PC-9 (cell line): ENCODE measurements at regions not wholly inside any gene's neighbourhood (a gene's known extent, or its start where the extent isn't known, plus 50 kb on each side); places are given as distances from the start of the nearest gene placed in this dataset.

Experiments
- BruUV-seq: library from RNA; stranded (reverse); fragments of 400-500 nt; replicated peaks from 2 replicates; lab custom pipeline; 2021; lab: Mats Ljungman, UMichigan
- CTCF ChIA-PET: fragments of 300-600 bp; sonication (Branson Sonifier 250); formaldehyde crosslinking; loops from one replicate; lab custom pipeline; 2022; ENCODE audit warnings: antibody characterized with exemption; lab: Charles Lee
- POLR2A ChIA-PET: fragments of 300-600 bp; sonication (Branson Sonifier 250); formaldehyde crosslinking; loops from one replicate; lab custom pipeline; 2022; ENCODE audit warnings: antibody characterized with exemption; ENCODE audit not compliant: unreplicated experiment; lab: Charles Lee
- DNase-seq, 2 experiments: peaks; one replicate each; pipeline versions ENCODE4 v3.0.0 to v3.0.0-alpha.2; 2015 to 2022; ENCODE audit warnings: mixed read lengths in 1 of 2
- H2AFZ ChIP-seq: fragments of 200-600 bp; sonication (generic); 2 replicates; pipeline ENCODE4 v1.8.1; 2017; ENCODE audit warnings: antibody characterized with exemption
- H3F3A ChIP-seq: fragments of 200-600 bp; sonication (generic); 2 replicates; pipeline ENCODE4 v1.8.1; 2017; ENCODE audit warnings: antibody characterized with exemption, mild to moderate bottlenecking, low read depth; ENCODE audit not compliant: insufficient read depth
- H3K27ac ChIP-seq: fragments of 200-600 bp; sonication (generic); 2 replicates; pipeline ENCODE4 v1.6.1; 2016; ENCODE audit warnings: mixed run types
- H3K27me3 ChIP-seq: fragments of 200-600 bp; sonication (generic); 2 replicates; pipeline ENCODE4 v1.6.1; 2016; ENCODE audit warnings: low read depth, mixed run types; ENCODE audit not compliant: insufficient read depth
- H3K36me3 ChIP-seq: fragments of 200-600 bp; sonication (generic); 2 replicates; pipeline ENCODE4 v1.6.1; 2016; ENCODE audit warnings: low read depth, mixed run types
- H3K4me1 ChIP-seq: fragments of 200-600 bp; sonication (generic); replicated peaks from 2 replicates; pipeline ENCODE4 v1.6.1; 2016; ENCODE audit warnings: mixed run types; ENCODE audit not compliant: insufficient read depth
- H3K4me2 ChIP-seq: fragments of 200-600 bp; sonication (generic); 2 replicates; pipeline ENCODE4 v1.6.1; 2017; ENCODE audit warnings: mixed run types
- H3K4me3 ChIP-seq: fragments of 200-600 bp; sonication (generic); 2 replicates; pipeline ENCODE4 v1.6.1; 2016; ENCODE audit warnings: mixed run types
- H3K79me2 ChIP-seq: fragments of 200-600 bp; sonication (generic); 2 replicates; pipeline ENCODE4 v1.6.1; 2017; ENCODE audit warnings: low read depth, mixed run types
- H3K9me2 ChIP-seq: fragments of 200-600 bp; sonication (generic); 2 replicates; pipeline ENCODE4 v1.8.1; 2017; ENCODE audit warnings: mild to moderate bottlenecking; ENCODE audit not compliant: insufficient read depth
- H3K9me3 ChIP-seq: fragments of 200-600 bp; sonication (generic); 2 replicates; pipeline ENCODE4 v1.8.1; 2016; ENCODE audit warnings: low read depth; ENCODE audit not compliant: insufficient read depth
- H4K20me1 ChIP-seq: fragments of 200-600 bp; sonication (generic); 2 replicates; pipeline ENCODE4 v1.8.1; 2017; ENCODE audit not compliant: insufficient read depth
- EZH2 ChIP-seq: fragments of 200-600 bp; sonication (generic); IDR thresholded peaks from 2 replicates; pipeline ENCODE4 v1.8.0; 2017; ENCODE audit warnings: antibody characterized with exemption, low read depth
- intact Hi-C: fragments of 100-400 bp; cut with micrococcal nuclease; formaldehyde crosslinking; loops from one replicate; pipeline ENCODE4 v1.10.0; 2022; ENCODE audit not compliant: unreplicated experiment
- TF ChIP-seq, protein P1 (sequence below): fragments of 200-600 bp; sonication (generic); conservative IDR thresholded peaks from 2 replicates; pipeline ENCODE4 v1.6.1; 2017; ENCODE audit warnings: mixed run types, antibody characterized with exemption, mild to moderate bottlenecking, moderate library complexity

GRCh38 chr9:90394871-90395270 lies 247.8 kb downstream of the DIRAS2 start:
- no peak overlapping the region for H2AFZ ChIP-seq
- BruUV-seq: no TSS peak
- H3K9me3 ChIP-seq: no peaks in the 10 kb centered on the region
- intact Hi-C loops: no loop called here
- H3K36me3 ChIP-seq: no peaks in the 10 kb centered on the region
- H3K27me3 ChIP-seq: no peaks in the 10 kb centered on the region
- no peaks in the 10 kb centered on the region for H3K79me2 ChIP-seq
- TF ChIP-seq, protein P1, sequence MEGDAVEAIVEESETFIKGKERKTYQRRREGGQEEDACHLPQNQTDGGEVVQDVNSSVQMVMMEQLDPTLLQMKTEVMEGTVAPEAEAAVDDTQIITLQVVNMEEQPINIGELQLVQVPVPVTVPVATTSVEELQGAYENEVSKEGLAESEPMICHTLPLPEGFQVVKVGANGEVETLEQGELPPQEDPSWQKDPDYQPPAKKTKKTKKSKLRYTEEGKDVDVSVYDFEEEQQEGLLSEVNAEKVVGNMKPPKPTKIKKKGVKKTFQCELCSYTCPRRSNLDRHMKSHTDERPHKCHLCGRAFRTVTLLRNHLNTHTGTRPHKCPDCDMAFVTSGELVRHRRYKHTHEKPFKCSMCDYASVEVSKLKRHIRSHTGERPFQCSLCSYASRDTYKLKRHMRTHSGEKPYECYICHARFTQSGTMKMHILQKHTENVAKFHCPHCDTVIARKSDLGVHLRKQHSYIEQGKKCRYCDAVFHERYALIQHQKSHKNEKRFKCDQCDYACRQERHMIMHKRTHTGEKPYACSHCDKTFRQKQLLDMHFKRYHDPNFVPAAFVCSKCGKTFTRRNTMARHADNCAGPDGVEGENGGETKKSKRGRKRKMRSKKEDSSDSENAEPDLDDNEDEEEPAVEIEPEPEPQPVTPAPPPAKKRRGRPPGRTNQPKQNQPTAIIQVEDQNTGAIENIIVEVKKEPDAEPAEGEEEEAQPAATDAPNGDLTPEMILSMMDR: no peak
- no peak for TF ChIP-seq EZH2
- no peaks in the 10 kb centered on the region for H3K9me2 ChIP-seq
- no peak overlapping the region for H3K4me3 ChIP-seq
- no peak for DNase-seq
- H3K4me2 ChIP-seq: no peak overlapping the region
- H3F3A ChIP-seq: no peaks in the 10 kb centered on the region
- 0 out of 2 replicates have a peak, but pooled peaks cover 6% of the 10 kb centered on the region for H3K4me1 ChIP-seq
- H4K20me1 ChIP-seq: no peaks in the 10 kb centered on the region
- ChIA-PET CTCF (no interaction called here), POLR2A (interaction anchor here (0.6 kb wide), 1 partner anchor 792 kb away, joined by 5 read pairs; no protein-coding TSS in a partner anchor)
- no peak overlapping the region for H3K27ac ChIP-seq

DNA sequence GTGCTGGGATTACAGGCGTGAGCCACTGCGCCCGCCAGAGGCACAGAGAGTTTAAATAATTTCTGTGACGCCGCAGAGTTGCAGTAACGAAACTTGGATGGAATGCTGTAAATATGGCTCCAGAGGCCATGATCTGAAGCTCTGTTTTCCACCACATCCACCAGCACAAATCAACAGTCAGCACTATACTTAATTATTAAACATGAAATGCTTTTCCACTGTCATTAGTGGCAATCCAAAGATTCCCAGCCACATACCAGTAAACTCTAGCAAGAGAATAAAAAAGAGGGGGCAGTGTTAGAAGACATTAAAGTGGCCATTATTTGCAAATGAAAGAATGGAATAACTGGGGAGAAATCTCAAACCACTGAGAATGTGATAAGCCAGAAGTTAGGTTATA lies 242.5 kb downstream of the DIRAS2 start:
- no peaks in the 10 kb centered on the region for H3K4me1 ChIP-seq
- no peaks in the 10 kb centered on the region for H3K9me2 ChIP-seq
- intact Hi-C loops: no loop called here
- ChIA-PET POLR2A (no interaction called here), CTCF (no interaction called here)
- no peaks in the 10 kb centered on the region for H3K9me3 ChIP-seq
- H3F3A ChIP-seq: no peaks in the 10 kb centered on the region; the same call in 1 of the 2 replicates
- no peak overlapping the region for H3K4me3 ChIP-seq
- H3K27me3 ChIP-seq: no peaks in the 10 kb centered on the region
- TF ChIP-seq EZH2: no peak
- TF ChIP-seq, protein P1: no peak
- H3K79me2 ChIP-seq: no peaks in the 10 kb centered on the region
- no TSS peak for BruUV-seq
- H2AFZ ChIP-seq: no peak overlapping the region
- H3K4me2 ChIP-seq: no peak overlapping the region
- H4K20me1 ChIP-seq: no peaks in the 10 kb centered on the region
- H3K36me3 ChIP-seq: no peaks in the 10 kb centered on the region
- H3K27ac ChIP-seq: no peak overlapping the region
- no peak for DNase-seq

- no TSS peak for BruUV-seq
- no peak for DNase-seq
- no peaks in the 10 kb centered on the region for H3K9me2 ChIP-seq
- no peak overlapping the region for H3K4me2 ChIP-seq
- no peaks in the 10 kb centered on the region for H4K20me1 ChIP-seq
- no peak overlapping the region for H3K27ac ChIP-seq
- H3F3A ChIP-seq: no peaks in the 10 kb centered on the region; the same call in 1 of the 2 replicates
- no peaks in the 10 kb centered on the region for H3K79me2 ChIP-seq
- peaks cover 9% of the 10 kb centered on the region for H3K9me3 ChIP-seq
- intact Hi-C loops: no loop called here
- no peak overlapping the region for H3K4me3 ChIP-seq
- H3K4me1 ChIP-seq: no peaks in the 10 kb centered on the region
- TF ChIP-seq, protein P1: no peak
- no peak for TF ChIP-seq EZH2
- H3K27me3 ChIP-seq: no peaks in the 10 kb centered on the region
- POLR2A ChIA-PET: no interaction called here
- CTCF ChIA-PET: no interaction called here
- no peak overlapping the region for H2AFZ ChIP-seq
- no peaks in the 10 kb centered on the region for H3K36me3 ChIP-seq
Measured at GRCh38 chr9:90408659-90409058, 234.0 kb downstream of the DIRAS2 start.
